Tibial artery (tissue), 4 donors: ENCODE measurements at regions not wholly inside any gene's neighbourhood (a gene's known extent, or its start where the extent isn't known, plus 50 kb on each side); places are given as distances from the start of the nearest gene placed in this dataset.

Source experiments
- DNase-seq, 2 donors: peaks; one replicate each; pipeline ENCODE4 v3.0.0-alpha.2; 2019
- H3K27ac ChIP-seq, 2 donors: fragments of 200-600 bp; sonication (generic) in 1 of 2; 1 replicate in 1 of 2; 2 replicates in 1 of 2; pipeline ENCODE4 v1.5.1; 2018 to 2019; ENCODE audit warnings: mild to moderate bottlenecking in 1 of 2
- H3K27me3 ChIP-seq, 2 donors: fragments of 200-600 bp; sonication (generic) in 1 of 2; one replicate each; pipeline versions ENCODE4 v1.5.1 to v1.6.0; 2016 to 2019
- H3K36me3 ChIP-seq, 3 donors: fragments of 200-600 bp; sonication (generic) in 2 of 3; one replicate each; pipeline ENCODE4 v1.5.1; 2016 to 2019; ENCODE audit warnings: mild to moderate bottlenecking in 2 of 3
- H3K4me1 ChIP-seq, 4 donors: fragments of 200-600 bp; sonication (generic) in 2 of 4; 1 replicate in 3 of 4; 2 replicates in 1 of 4; pipeline ENCODE4 v1.5.1; 2016 to 2019
- H3K4me3 ChIP-seq, 2 donors: fragments of 200-600 bp; sonication (generic) in 1 of 2; 1 replicate in 1 of 2; 2 replicates in 1 of 2; pipeline ENCODE4 v1.5.1; 2018 to 2019; ENCODE audit warnings: mild to moderate bottlenecking in 2 of 2
- H3K9me3 ChIP-seq, 3 donors: fragments of 200-600 bp; sonication (generic) in 1 of 3; one replicate each; pipeline ENCODE4 v1.5.1; 2016 to 2019
- intact Hi-C: fragments of 100-400 bp; cut with DNase I; formaldehyde crosslinking; loops from one replicate; pipeline ENCODE4 v1.15.0; 2023; ENCODE audit warnings: low total_unique reads
- TF ChIP-seq, protein P1 (sequence below), 2 experiments: fragments of 200-600 bp in 1 of 2; fragments of 450-650 bp in 1 of 2; IDR thresholded peaks; one replicate each; pipeline ENCODE4 v1.5.1; 2017 to 2019; ENCODE audit warnings: antibody characterized with exemption in 2 of 2, mild to moderate bottlenecking in 1 of 2, moderate library complexity in 1 of 2

DNA sequence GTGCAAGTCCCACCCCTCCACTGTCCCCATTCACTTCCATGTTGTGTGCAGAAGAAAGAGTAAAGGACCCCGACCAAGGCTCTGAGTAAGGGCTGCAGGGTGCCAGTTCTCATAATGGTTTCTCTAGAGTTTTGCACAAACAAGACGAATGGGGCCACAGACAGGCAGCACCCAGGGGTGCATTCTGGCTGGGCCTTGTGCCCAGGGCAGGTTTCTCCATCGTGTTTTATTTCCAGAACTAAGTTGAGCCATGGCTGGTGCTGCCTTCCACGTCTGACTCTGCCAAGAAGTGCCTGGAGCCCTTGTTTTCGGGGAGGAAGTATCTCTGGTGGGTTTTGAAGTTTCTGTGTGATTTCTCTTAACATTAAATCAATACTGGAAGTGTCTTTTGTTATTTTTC lies 95.0 kb upstream of the SDK1 start:
- no peak for DNase-seq
- no peak overlapping the region for H3K4me3 ChIP-seq

DNA sequence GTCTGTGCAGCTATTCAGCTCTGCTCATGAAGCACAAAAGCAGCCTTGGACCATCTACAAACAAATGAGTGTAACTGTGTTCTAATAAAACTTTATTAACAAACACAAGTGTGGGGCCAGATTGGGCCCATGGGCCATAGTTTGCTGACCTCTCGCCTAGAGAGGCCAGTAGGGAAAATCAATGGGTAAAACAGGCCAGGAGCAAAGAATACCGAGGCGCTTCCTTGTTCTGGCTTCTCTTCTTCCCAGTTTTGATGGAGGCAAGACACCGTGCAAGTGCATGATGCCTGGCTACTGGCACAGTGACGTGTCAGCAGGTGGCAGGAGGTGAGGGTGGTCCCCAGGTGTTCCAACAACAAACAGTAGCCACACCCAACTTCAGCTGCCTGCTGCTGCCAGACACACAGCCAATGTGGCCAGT lies 94.3 kb upstream of the SDK1 start:
- H3K4me3 ChIP-seq: no peak overlapping the region
- no peak overlapping the region for H3K27ac ChIP-seq
- no peaks in the 10 kb centered on the region for H3K36me3 ChIP-seq
- H3K4me1 ChIP-seq: no peaks in the 10 kb centered on the region
- TF ChIP-seq, protein P1, sequence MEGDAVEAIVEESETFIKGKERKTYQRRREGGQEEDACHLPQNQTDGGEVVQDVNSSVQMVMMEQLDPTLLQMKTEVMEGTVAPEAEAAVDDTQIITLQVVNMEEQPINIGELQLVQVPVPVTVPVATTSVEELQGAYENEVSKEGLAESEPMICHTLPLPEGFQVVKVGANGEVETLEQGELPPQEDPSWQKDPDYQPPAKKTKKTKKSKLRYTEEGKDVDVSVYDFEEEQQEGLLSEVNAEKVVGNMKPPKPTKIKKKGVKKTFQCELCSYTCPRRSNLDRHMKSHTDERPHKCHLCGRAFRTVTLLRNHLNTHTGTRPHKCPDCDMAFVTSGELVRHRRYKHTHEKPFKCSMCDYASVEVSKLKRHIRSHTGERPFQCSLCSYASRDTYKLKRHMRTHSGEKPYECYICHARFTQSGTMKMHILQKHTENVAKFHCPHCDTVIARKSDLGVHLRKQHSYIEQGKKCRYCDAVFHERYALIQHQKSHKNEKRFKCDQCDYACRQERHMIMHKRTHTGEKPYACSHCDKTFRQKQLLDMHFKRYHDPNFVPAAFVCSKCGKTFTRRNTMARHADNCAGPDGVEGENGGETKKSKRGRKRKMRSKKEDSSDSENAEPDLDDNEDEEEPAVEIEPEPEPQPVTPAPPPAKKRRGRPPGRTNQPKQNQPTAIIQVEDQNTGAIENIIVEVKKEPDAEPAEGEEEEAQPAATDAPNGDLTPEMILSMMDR (IDR thresholded peaks at IDR 0.05): no peak
- intact Hi-C loops: no loop called here
- no peaks in the 10 kb centered on the region for H3K27me3 ChIP-seq
- no peak for DNase-seq
- H3K9me3 ChIP-seq: no peaks in the 10 kb centered on the region

More for the DNA sequence above, 95.0 kb upstream of the SDK1 start:
- TF ChIP-seq, protein P1 (IDR thresholded peaks at IDR 0.05): no peak
- no peaks in the 10 kb centered on the region for H3K27me3 ChIP-seq
- no peaks in the 10 kb centered on the region for H3K4me1 ChIP-seq
- intact Hi-C loops: no loop called here
- no peaks in the 10 kb centered on the region for H3K9me3 ChIP-seq
- no peak overlapping the region for H3K27ac ChIP-seq
- H3K36me3 ChIP-seq: no peaks in the 10 kb centered on the region

DNA sequence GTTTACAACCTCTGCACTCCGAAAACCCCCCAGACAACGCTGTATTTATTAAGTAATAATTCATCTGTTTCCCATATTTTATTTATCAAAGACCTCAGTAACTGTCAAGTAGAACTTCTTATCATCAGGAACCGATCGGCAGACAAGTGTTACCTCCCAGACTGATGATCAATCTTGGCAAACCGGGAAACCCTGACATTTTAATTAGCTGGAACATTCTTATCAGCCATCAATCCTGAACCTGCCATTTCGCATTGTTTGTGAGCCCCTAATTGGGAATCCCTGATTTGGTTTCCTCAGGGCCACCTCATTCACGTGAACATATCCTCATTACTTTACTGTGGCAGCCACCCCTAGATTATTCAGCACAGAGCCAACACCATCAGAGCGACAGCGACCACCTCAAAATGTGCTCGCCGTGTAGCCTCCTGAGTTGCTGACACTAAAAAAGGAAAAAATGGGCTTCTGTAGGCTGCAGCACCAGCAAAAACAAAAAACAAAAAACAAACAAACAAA lies 93.6 kb upstream of the SDK1 start:
- intact Hi-C loops: no loop called here
- H3K27me3 ChIP-seq: no peaks in the 10 kb centered on the region
- no peak for DNase-seq
- H3K4me3 ChIP-seq: no peak overlapping the region
- no peaks in the 10 kb centered on the region for H3K4me1 ChIP-seq
- no peaks in the 10 kb centered on the region for H3K36me3 ChIP-seq
- H3K27ac ChIP-seq: no peak overlapping the region
- TF ChIP-seq, protein P1 (IDR thresholded peaks at IDR 0.05): no peak
- no peaks in the 10 kb centered on the region for H3K9me3 ChIP-seq

DNA sequence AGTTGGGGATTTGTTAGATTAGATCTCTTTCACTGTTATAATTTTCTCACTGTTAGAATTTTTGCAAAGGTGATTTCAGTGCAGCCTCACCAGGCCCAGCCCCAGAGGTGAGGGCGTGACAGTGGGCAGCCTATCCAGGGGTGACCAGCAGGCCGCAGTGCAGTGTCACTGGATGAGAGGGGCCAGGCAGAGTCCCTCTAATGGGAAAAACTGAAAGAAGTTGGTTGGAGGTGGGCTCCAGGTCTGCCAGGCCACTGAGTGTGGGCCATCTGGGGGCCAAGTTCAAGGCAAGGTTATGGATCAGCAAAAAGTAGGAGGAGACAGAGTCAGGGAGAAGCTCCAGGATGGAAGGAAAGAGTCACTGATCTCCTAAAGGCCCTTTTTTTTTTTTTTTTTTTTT lies 90.5 kb upstream of the SDK1 start:
- TF ChIP-seq, protein P1 (IDR thresholded peaks at IDR 0.05): no peak

DNA sequence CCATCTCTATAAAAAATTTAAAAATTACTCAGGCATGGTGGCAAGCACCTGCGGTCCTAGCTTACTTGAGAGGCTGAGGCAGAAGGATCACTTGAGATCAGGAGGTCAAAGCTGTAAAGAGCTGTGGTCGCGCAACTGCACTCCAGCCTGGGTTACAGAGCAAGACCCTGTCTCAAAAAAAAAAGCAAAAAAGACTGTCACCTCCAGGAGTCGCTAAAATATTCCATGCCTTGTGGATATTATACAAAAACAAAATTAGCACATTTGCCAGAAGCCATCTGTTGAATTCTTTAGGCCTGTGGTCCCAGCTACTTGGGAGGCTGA lies 87.0 kb upstream of the SDK1 start:
- Histone ChIP-seq H3K36me3 (no peaks in the 10 kb centered on the region), H3K27me3 (no peaks in the 10 kb centered on the region), H3K27ac (no peak overlapping the region), H3K9me3 (no peaks in the 10 kb centered on the region), H3K4me1 (peaks cover 0 to 29% (median 20%) of the 10 kb centered on the region in 4 donors), H3K4me3 (no peak overlapping the region)
- TF ChIP-seq, protein P1 (IDR thresholded peaks at IDR 0.05): no peak
- DNase-seq: no peak
- intact Hi-C loops: no loop called here

More for the DNA sequence above, 90.5 kb upstream of the SDK1 start:
- Histone ChIP-seq H3K4me1 (no peaks in the 10 kb centered on the region), H3K9me3 (no peaks in the 10 kb centered on the region), H3K36me3 (no peaks in the 10 kb centered on the region), H3K27ac (no peak overlapping the region), H3K4me3 (no peak overlapping the region), H3K27me3 (no peaks in the 10 kb centered on the region)
- DNase-seq: no peak
- intact Hi-C loops: no loop called here
